ENCODE measurements at regions not wholly inside any gene's neighbourhood (a gene's known extent, or its start where the extent isn't known, plus 50 kb on each side); places are given as distances from the start of the nearest gene placed in this dataset.
A peak's percentile ranks its signal among the peaks of the same experiment; 100 is the strongest.

DNA sequence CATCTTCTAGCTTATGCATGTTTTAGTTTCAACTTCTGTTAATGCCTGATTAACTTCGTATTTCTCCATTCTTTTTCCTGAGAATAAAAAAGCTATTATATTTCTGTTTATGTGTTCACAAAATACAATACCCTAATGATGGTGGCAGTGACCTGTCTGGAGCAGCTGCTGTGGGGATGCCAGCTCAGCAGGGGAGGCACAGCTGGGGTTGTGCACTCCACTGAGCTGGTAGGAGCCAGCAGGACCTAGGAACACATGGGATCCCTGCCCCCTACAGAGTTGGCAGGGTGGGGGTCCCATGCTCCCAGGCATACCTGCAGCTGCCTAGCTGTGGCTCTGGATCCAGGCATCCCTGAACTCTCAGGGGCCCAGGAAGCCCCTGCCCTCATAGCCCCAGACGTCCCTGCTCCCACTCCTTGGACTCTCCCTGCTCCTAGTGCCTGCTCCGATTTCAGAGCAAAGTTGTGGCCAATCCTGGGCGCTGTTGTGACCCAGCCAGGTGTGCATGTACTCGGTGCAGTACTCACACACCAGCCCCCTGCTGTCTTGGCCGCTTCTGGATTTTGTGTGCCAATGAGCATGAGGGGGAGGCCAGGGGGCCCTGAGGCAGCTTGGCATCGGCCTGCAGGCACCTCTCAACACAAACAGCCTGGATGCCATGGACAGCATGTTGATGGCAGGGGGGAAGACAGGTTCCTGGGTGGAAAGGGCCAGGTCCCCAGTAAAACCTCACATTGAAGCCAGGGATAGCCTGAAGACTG is 546.0 kb downstream of the ZNF804A start:
- FAIRE-seq: no peak
- TF ChIP-seq TFCP2L1 (CRISPR knock-in tag; IDR thresholded peaks at IDR 0.05) (no peak), MYC (IDR thresholded peaks at IDR 0.05; ENCODE audit: borderline replicate concordance, low read length) (no peak), EHMT2 (IDR thresholded peaks at IDR 0.05; ENCODE audit: low read depth) (no peak), FOXS1 (CRISPR knock-in tag; IDR thresholded peaks at IDR 0.05) (no peak), HOXB13 (CRISPR knock-in tag; IDR thresholded peaks at IDR 0.05; ENCODE audit: low read depth) (no peak), RARB (CRISPR knock-in tag; IDR thresholded peaks at IDR 0.05) (no peak), ZSCAN20 (CRISPR knock-in tag; IDR thresholded peaks at IDR 0.05) (no peak), GATA3 (IDR thresholded peaks at IDR 0.05; ENCODE audit: borderline replicate concordance) (no peak)
- TF ChIP-seq, protein P1, sequence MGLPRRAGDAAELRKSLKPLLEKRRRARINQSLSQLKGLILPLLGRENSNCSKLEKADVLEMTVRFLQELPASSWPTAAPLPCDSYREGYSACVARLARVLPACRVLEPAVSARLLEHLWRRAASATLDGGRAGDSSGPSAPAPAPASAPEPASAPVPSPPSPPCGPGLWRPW (IDR thresholded peaks at IDR 0.05): no peak
- TF ChIP-seq, protein P2, sequence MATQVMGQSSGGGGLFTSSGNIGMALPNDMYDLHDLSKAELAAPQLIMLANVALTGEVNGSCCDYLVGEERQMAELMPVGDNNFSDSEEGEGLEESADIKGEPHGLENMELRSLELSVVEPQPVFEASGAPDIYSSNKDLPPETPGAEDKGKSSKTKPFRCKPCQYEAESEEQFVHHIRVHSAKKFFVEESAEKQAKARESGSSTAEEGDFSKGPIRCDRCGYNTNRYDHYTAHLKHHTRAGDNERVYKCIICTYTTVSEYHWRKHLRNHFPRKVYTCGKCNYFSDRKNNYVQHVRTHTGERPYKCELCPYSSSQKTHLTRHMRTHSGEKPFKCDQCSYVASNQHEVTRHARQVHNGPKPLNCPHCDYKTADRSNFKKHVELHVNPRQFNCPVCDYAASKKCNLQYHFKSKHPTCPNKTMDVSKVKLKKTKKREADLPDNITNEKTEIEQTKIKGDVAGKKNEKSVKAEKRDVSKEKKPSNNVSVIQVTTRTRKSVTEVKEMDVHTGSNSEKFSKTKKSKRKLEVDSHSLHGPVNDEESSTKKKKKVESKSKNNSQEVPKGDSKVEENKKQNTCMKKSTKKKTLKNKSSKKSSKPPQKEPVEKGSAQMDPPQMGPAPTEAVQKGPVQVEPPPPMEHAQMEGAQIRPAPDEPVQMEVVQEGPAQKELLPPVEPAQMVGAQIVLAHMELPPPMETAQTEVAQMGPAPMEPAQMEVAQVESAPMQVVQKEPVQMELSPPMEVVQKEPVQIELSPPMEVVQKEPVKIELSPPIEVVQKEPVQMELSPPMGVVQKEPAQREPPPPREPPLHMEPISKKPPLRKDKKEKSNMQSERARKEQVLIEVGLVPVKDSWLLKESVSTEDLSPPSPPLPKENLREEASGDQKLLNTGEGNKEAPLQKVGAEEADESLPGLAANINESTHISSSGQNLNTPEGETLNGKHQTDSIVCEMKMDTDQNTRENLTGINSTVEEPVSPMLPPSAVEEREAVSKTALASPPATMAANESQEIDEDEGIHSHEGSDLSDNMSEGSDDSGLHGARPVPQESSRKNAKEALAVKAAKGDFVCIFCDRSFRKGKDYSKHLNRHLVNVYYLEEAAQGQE (IDR thresholded peaks at IDR 0.05): no peak
- CTCF ChIA-PET: no interaction called here
- no peak for DNase-seq (ENCODE audit: low read depth in 1 of 2, low spot score in 1 of 2)
- H3K4me1 ChIP-seq: no peaks in the 10 kb centered on the region
- no peak overlapping the region for H3K27ac ChIP-seq
- no peak overlapping the region for H3K4me3 ChIP-seq
- POLR2A ChIA-PET: no interaction called here
- 11% methylated on average over 5 of the region's 7 CpGs for WGBS (ENCODE audit: missing lambda C conversion rate)
- no peak overlapping the region for H3K4me2 ChIP-seq
- no peaks in the 10 kb centered on the region; the same call in 2 of the 3 replicates for H3K9me3 ChIP-seq
- ATAC-seq: no peak

DNA sequence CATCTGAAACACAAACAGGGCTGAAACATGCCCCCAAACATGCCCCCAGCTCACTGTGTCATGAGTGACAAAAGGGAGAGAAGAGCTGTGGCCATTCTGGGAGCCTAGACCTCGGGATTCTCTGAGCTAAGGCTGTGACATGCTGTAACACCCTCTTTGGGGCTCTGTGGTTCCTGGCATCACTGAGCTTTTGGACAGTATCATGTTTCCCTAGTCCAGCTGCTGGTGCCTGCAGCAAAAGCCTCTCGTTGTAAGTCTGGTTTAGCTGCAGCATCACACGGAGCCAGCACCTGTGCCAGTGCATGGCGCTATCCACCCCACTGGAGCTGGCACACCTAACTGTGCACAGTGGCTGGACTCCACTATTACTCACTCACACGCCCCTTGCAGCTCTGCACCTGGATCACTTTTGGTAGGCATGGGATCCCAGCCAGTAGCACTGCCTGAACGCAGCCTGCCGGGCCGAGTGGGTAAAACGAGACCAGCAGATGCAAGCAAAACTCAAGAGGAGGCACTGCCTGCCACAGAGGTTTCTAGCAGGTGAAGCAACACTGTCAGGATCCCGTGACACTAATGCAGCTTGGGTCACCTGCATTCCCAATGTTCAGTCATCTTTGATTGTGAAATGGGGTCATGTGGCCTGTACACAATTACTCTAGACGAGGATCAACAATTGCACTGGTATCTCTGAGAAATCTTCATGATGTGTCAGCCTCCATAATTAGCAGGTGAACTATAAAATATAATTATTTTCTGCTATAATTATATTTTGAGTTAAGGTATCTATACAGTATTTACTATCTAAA is 547.2 kb downstream of the ZNF804A start:
- ATAC-seq (no peak), DNase-seq (ENCODE audit: low read depth in 1 of 2, low spot score in 1 of 2) (no peak), FAIRE-seq (no peak)

DNA sequence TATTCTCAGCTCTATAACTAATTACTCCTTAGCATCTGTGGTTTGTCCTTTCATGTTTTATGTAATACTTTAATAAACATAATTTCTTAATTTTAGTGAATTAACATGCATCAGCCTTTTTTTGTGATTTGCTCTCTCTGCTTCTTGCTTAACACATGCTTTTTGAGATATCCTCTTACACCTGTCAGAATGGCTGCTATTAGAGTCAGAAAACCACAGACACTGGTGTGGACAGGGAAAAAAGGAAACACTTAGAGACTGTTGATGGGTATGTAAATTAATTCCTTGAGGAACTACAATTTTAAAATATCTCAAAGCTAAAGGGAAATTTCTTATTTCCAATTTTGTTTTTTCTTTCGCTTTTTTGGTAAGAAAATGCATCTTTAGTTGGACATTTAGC is 549.0 kb downstream of the ZNF804A start:
- DNase-seq (ENCODE audit: low read depth in 1 of 2, low spot score in 1 of 2) (no peak), FAIRE-seq (no peak), ATAC-seq (no peak)
- WGBS (ENCODE audit: missing lambda C conversion rate): 17% methylated on average over 1 of the region's 1 CpG
- POLR2A ChIA-PET: no interaction called here
- no peaks in the 10 kb centered on the region for H3K4me1 ChIP-seq
- CTCF ChIA-PET: no interaction called here
- no peak overlapping the region for H3K4me2 ChIP-seq
- no peaks in the 10 kb centered on the region; the same call in 2 of the 3 replicates for H3K9me3 ChIP-seq
- H3K4me3 ChIP-seq: no peak overlapping the region
- H3K27ac ChIP-seq: no peak overlapping the region
- TF ChIP-seq, protein P3, sequence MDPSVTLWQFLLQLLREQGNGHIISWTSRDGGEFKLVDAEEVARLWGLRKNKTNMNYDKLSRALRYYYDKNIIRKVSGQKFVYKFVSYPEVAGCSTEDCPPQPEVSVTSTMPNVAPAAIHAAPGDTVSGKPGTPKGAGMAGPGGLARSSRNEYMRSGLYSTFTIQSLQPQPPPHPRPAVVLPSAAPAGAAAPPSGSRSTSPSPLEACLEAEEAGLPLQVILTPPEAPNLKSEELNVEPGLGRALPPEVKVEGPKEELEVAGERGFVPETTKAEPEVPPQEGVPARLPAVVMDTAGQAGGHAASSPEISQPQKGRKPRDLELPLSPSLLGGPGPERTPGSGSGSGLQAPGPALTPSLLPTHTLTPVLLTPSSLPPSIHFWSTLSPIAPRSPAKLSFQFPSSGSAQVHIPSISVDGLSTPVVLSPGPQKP (IDR thresholded peaks at IDR 0.05; ENCODE audit: low read depth, low read length): no peak
- TF ChIP-seq, protein P4, sequence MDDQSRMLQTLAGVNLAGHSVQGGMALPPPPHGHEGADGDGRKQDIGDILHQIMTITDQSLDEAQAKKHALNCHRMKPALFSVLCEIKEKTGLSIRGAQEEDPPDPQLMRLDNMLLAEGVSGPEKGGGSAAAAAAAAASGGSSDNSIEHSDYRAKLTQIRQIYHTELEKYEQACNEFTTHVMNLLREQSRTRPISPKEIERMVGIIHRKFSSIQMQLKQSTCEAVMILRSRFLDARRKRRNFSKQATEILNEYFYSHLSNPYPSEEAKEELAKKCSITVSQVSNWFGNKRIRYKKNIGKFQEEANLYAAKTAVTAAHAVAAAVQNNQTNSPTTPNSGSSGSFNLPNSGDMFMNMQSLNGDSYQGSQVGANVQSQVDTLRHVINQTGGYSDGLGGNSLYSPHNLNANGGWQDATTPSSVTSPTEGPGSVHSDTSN (IDR thresholded peaks at IDR 0.05): no peak
- TF ChIP-seq HOXB5 (CRISPR knock-in tag; IDR thresholded peaks at IDR 0.05) (no peak), RCOR1 (IDR thresholded peaks at IDR 0.05; ENCODE audit: low read depth, low read length) (no peak), MAZ (IDR thresholded peaks at IDR 0.05; ENCODE audit: borderline replicate concordance, low read depth, low read length) (no peak), ZNF302 (CRISPR knock-in tag; IDR thresholded peaks at IDR 0.05) (no peak), EP300 (IDR thresholded peaks at IDR 0.05) (no peak), KDM1A (IDR thresholded peaks at IDR 0.05; ENCODE audit: low read depth) (no peak), ZSCAN20 (CRISPR knock-in tag; IDR thresholded peaks at IDR 0.05) (no peak), SMC3 (IDR thresholded peaks at IDR 0.05) (no peak)
- TF ChIP-seq, protein P5, sequence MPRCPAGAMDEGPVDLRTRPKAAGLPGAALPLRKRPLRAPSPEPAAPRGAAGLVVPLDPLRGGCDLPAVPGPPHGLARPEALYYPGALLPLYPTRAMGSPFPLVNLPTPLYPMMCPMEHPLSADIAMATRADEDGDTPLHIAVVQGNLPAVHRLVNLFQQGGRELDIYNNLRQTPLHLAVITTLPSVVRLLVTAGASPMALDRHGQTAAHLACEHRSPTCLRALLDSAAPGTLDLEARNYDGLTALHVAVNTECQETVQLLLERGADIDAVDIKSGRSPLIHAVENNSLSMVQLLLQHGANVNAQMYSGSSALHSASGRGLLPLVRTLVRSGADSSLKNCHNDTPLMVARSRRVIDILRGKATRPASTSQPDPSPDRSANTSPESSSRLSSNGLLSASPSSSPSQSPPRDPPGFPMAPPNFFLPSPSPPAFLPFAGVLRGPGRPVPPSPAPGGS (IDR thresholded peaks at IDR 0.05): no peak

More for the DNA sequence above, 547.2 kb downstream of the ZNF804A start:
- no peaks in the 10 kb centered on the region; the same call in 2 of the 3 replicates for H3K9me3 ChIP-seq
- no peak overlapping the region for H3K4me2 ChIP-seq
- ChIA-PET POLR2A (no interaction called here), CTCF (no interaction called here)
- 21% methylated on average over 10 of the region's 11 CpGs for WGBS (ENCODE audit: missing lambda C conversion rate)
- no peak overlapping the region for H3K4me3 ChIP-seq
- H3K27ac ChIP-seq: no peak overlapping the region
- TF ChIP-seq, protein P6, sequence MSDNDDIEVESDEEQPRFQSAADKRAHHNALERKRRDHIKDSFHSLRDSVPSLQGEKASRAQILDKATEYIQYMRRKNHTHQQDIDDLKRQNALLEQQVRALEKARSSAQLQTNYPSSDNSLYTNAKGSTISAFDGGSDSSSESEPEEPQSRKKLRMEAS (IDR thresholded peaks at IDR 0.05): no peak
- TF ChIP-seq POLR2A (IDR thresholded peaks at IDR 0.05; ENCODE audit: low read length): peak; percentile 19; the same call in 1 of the 2 replicates
- TF ChIP-seq POLR2AphosphoS2 (conservative IDR thresholded peaks at IDR 0.05; ENCODE audit: low read length): no peak
- no peak for TF ChIP-seq MYC (IDR thresholded peaks at IDR 0.05; ENCODE audit: borderline replicate concordance, low read length)
- no peak for TF ChIP-seq ZNF302 (CRISPR knock-in tag; IDR thresholded peaks at IDR 0.05)
- no peaks in the 10 kb centered on the region for H3K4me1 ChIP-seq

Measured in A549 (cell line).